H9 (cell line): ENCODE measurements at regions not wholly inside any gene's neighbourhood (a gene's known extent, or its start where the extent isn't known, plus 50 kb on each side); places are given as distances from the start of the nearest gene placed in this dataset.

Experiments used
- DNase-seq: peaks from one replicate; pipeline ENCODE4 v3.0.0-alpha.2; 2017
- H2AFZ ChIP-seq: one replicate; pipeline ENCODE4 v1.6.1; 2013; ENCODE audit warnings: mild to moderate bottlenecking, low read length, control low read depth, moderate library complexity
- H2AK5ac ChIP-seq: 2 replicates; pipeline ENCODE4 v1.6.1; 2013; ENCODE audit warnings: low read length, control low read depth, mixed read lengths; ENCODE audit not compliant: insufficient read length
- H2BK120ac ChIP-seq: one replicate; pipeline ENCODE4 v1.6.1; 2013; ENCODE audit warnings: low read depth, mild to moderate bottlenecking, low read length, control low read depth, inconsistent platforms; ENCODE audit not compliant: poor library complexity, severe bottlenecking
- H2BK12ac ChIP-seq: 2 replicates; pipeline ENCODE4 v1.6.1; 2013; ENCODE audit warnings: low read length, control low read depth, mixed read lengths, low read depth; ENCODE audit not compliant: insufficient read length
- H2BK15ac ChIP-seq: 2 replicates; pipeline ENCODE4 v1.6.1; 2013; ENCODE audit warnings: low read depth, low read length, control low read depth
- H2BK20ac ChIP-seq: one replicate; pipeline ENCODE4 v1.6.1; 2013; ENCODE audit warnings: low read depth, mild to moderate bottlenecking, low read length, control low read depth, inconsistent platforms; ENCODE audit not compliant: poor library complexity, severe bottlenecking
- H2BK5ac ChIP-seq: 2 replicates; pipeline ENCODE4 v1.6.1; 2013; ENCODE audit warnings: low read length, control low read depth, mixed read lengths; ENCODE audit not compliant: insufficient read length
- H3K14ac ChIP-seq: 2 replicates; pipeline ENCODE4 v1.6.1; 2013; ENCODE audit warnings: low read length, control low read depth; ENCODE audit not compliant: insufficient read depth
- H3K18ac ChIP-seq: 2 replicates; pipeline ENCODE4 v1.6.1; 2013; ENCODE audit warnings: low read depth, mild to moderate bottlenecking, mixed read lengths, low read length, control low read depth; ENCODE audit not compliant: insufficient read length
- H3K23ac ChIP-seq: 2 replicates; pipeline ENCODE4 v1.6.1; 2013; ENCODE audit warnings: low read length, control low read depth, mixed read lengths, low read depth; ENCODE audit not compliant: insufficient read length
- H3K23me2 ChIP-seq: 2 replicates; pipeline ENCODE4 v1.6.1; 2013; ENCODE audit warnings: low read depth, mild to moderate bottlenecking, mixed read lengths, low read length, control low read depth; ENCODE audit not compliant: insufficient read length, poor library complexity, severe bottlenecking
- H3K27ac ChIP-seq: 2 replicates; pipeline ENCODE4 v1.5.1; 2013; ENCODE audit warnings: low read length, control low read depth, mixed read lengths, low read depth; ENCODE audit not compliant: insufficient read length
- H3K27me3 ChIP-seq: 2 replicates; pipeline ENCODE4 v1.6.1; 2013; ENCODE audit warnings: low read length, control low read depth, inconsistent platforms; ENCODE audit not compliant: insufficient read depth
- H3K4ac ChIP-seq: 2 replicates; pipeline ENCODE4 v1.6.1; 2013; ENCODE audit warnings: low read depth, mild to moderate bottlenecking, control low read depth, inconsistent platforms, low read length, moderate library complexity
- H3K4me1 ChIP-seq: 2 replicates; pipeline ENCODE4 v1.6.1; 2013; ENCODE audit warnings: low read length, control low read depth, inconsistent platforms; ENCODE audit not compliant: insufficient read depth
- H3K4me2 ChIP-seq: 2 replicates; pipeline ENCODE4 v1.6.1; 2013; ENCODE audit warnings: low read length, control low read depth, mixed read lengths; ENCODE audit not compliant: insufficient read length, insufficient read depth
- H3K56ac ChIP-seq: 2 replicates; pipeline ENCODE4 v1.6.1; 2013; ENCODE audit warnings: low read depth, mild to moderate bottlenecking, mixed read lengths, low read length, control low read depth; ENCODE audit not compliant: insufficient read length
- H3K79me1 ChIP-seq: 2 replicates; pipeline ENCODE4 v1.6.1; 2013; ENCODE audit warnings: low read depth, mild to moderate bottlenecking, moderate library complexity, low read length, control low read depth, inconsistent platforms; ENCODE audit not compliant: insufficient read depth, poor library complexity, severe bottlenecking
- H3K79me2 ChIP-seq: 2 replicates; pipeline ENCODE4 v1.6.1; 2013; ENCODE audit warnings: low read length, control low read depth, inconsistent platforms; ENCODE audit not compliant: insufficient read depth
- H3K9ac ChIP-seq: 2 replicates; pipeline ENCODE4 v1.6.1; 2013; ENCODE audit warnings: low read length, control low read depth, mixed read lengths; ENCODE audit not compliant: insufficient read length; ENCODE audit errors: extremely low read depth
- H3K9me3 ChIP-seq: one replicate; pipeline ENCODE4 v1.6.1; 2013; ENCODE audit warnings: low read depth, low read length, inconsistent platforms; ENCODE audit not compliant: control insufficient read depth
- H3T11ph ChIP-seq: one replicate; pipeline ENCODE4 v1.6.1; 2013; ENCODE audit warnings: mild to moderate bottlenecking, low read length, control low read depth, inconsistent platforms
- H4K20me1 ChIP-seq: one replicate; pipeline ENCODE4 v1.6.1; 2013; ENCODE audit not compliant: control insufficient read depth, insufficient read length, insufficient read depth
- H4K5ac ChIP-seq: 2 replicates; pipeline ENCODE4 v1.6.1; 2013; ENCODE audit warnings: low read depth, mild to moderate bottlenecking, mixed read lengths, low read length, control low read depth; ENCODE audit not compliant: insufficient read length
- H4K8ac ChIP-seq: replicated peaks from 2 replicates; pipeline ENCODE4 v1.6.1; 2013; ENCODE audit warnings: low read length, control low read depth, mixed read lengths, low read depth; ENCODE audit not compliant: insufficient read length
- H4K91ac ChIP-seq: 2 replicates; pipeline ENCODE4 v1.6.1; 2013; ENCODE audit warnings: low read depth, mild to moderate bottlenecking, moderate library complexity, mixed read lengths, low read length, control low read depth; ENCODE audit not compliant: insufficient read length
- H3K27ac Mint-ChIP-seq, 3 experiments: 2 replicates in 2 of 3; 3 replicates in 1 of 3; pipeline ENCODE4 v1.8.0; 2020 to 2021; ENCODE audit warnings: mixed read lengths in 3 of 3, mild to moderate bottlenecking in 1 of 3, moderate library complexity in 1 of 3
- H3K27me3 Mint-ChIP-seq: 2 replicates; pipeline ENCODE4 v1.8.0; 2021; ENCODE audit warnings: low read depth, mild to moderate bottlenecking, moderate library complexity, mixed read lengths
- H3K36me3 Mint-ChIP-seq, 3 experiments: 2 replicates in 2 of 3; 3 replicates in 1 of 3; pipeline ENCODE4 v1.8.0; 2020 to 2021; ENCODE audit warnings: low read depth in 3 of 3, mixed read lengths in 3 of 3; ENCODE audit not compliant: insufficient read depth in 1 of 3
- H3K4me1 Mint-ChIP-seq, 2 experiments: 2 replicates each; pipeline ENCODE4 v1.8.0; 2020; ENCODE audit warnings: mixed read lengths in 2 of 2
- H3K4me3 Mint-ChIP-seq, 2 experiments: 2 replicates in 1 of 2; 3 replicates in 1 of 2; pipeline ENCODE4 v1.8.0; 2020 to 2021; ENCODE audit warnings: mild to moderate bottlenecking in 2 of 2, mixed read lengths in 2 of 2, moderate library complexity in 1 of 2
- H3K9me3 Mint-ChIP-seq, 2 experiments: 2 replicates in 1 of 2; 3 replicates in 1 of 2; pipeline ENCODE4 v1.8.0; 2020; ENCODE audit warnings: mild to moderate bottlenecking in 2 of 2, mixed read lengths in 2 of 2, moderate library complexity in 1 of 2
- CTCF ChIP-seq: fragments of 200-600 bp; sonication (generic); conservative IDR thresholded peaks from 3 replicates; pipeline ENCODE4 v1.8.0; 2021; ENCODE audit warnings: antibody characterized with exemption, mild to moderate bottlenecking
- WGBS: extraction: QIAGEN DNeasy Blood & Tissue Kit; methylation state at CpG from one replicate; pipeline ENCODE4 v1.1.7; 2013; ENCODE audit warnings: missing lambda C conversion rate, low lambda C conversion rate, mixed read lengths; ENCODE audit not compliant: insufficient read length; ENCODE audit errors: extremely low coverage; 5-methylcytosine and 5-hydroxymethylcytosine counted together

DNA sequence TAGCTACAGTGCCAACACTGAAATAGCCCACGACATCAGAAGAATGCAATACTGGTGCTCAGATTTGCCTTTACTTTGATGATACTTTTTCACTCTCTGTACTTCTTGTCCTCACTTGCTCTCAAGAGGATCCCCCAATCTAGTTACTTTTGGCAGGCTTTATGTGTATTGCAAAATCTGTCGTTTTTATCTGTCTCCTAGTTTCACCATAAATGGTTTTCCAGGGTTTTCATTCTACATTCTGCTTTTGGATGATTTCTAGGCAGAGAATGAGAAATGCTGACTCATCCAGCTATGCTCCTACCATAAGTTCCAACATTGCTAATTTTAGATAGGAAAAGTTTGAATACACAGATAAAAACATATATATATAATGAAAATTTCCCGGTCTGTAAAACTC lies 659.5 kb upstream of the NRG3 start:
- H3K9me3 ChIP-seq, result no peaks in the 10 kb centered on the region
- no peak overlapping the region for H3T11ph ChIP-seq
- no peak overlapping the region for H2BK12ac ChIP-seq
- Mint-ChIP-seq H3K9me3 (no peaks in the 10 kb centered on the region), H3K27me3 (no peaks in the 10 kb centered on the region), H3K27ac (no peak overlapping the region), H3K36me3 (no peaks in the 10 kb centered on the region), H3K4me3 (no peak overlapping the region), H3K4me1 (peaks cover 0 to 9% of the 10 kb centered on the region in 2 experiments; a peak in 1 of 4 replicates)
- H4K5ac ChIP-seq, result no peak overlapping the region
- no peak overlapping the region for H2AK5ac ChIP-seq
- no peak overlapping the region for H4K91ac ChIP-seq
- H3K9ac ChIP-seq, result no peak overlapping the region
- no peak overlapping the region for H3K56ac ChIP-seq
- TF ChIP-seq CTCF, result no peak
- H2BK120ac ChIP-seq, result no peak overlapping the region
- no peaks in the 10 kb centered on the region for H3K4me1 ChIP-seq
- H3K4me2 ChIP-seq, result no peak overlapping the region
- H2BK5ac ChIP-seq, result no peak overlapping the region
- H3K23ac ChIP-seq, result no peak overlapping the region
- no peaks in the 10 kb centered on the region for H3K79me1 ChIP-seq
- no peak for DNase-seq
- H3K27me3 ChIP-seq, result no peaks in the 10 kb centered on the region
- no peak overlapping the region for H2BK20ac ChIP-seq
- H3K14ac ChIP-seq, result no peak overlapping the region
- H3K4ac ChIP-seq, result no peak overlapping the region
- no peak overlapping the region for H2AFZ ChIP-seq
- no peak overlapping the region for H2BK15ac ChIP-seq
- no peaks in the 10 kb centered on the region for H3K79me2 ChIP-seq
- no peaks in the 10 kb centered on the region for H3K23me2 ChIP-seq
- H3K27ac ChIP-seq, result no peak overlapping the region
- H4K20me1 ChIP-seq, result no peaks in the 10 kb centered on the region
- no CpG with 5 or more reads among the region's 3 CpGs for WGBS
- no peak overlapping the region for H4K8ac ChIP-seq
- H3K18ac ChIP-seq, result no peak overlapping the region
